Chondrocyte (in vitro differentiated cells): ENCODE measurements at regions not wholly inside any gene's neighbourhood (a gene's known extent, or its start where the extent isn't known, plus 50 kb on each side); places are given as distances from the start of the nearest gene placed in this dataset.

Experiments used
- DNase-seq: peaks from one replicate; pipeline ENCODE4 v3.0.0; 2021; ENCODE audit warnings: mixed read lengths, low spot score
- H3K27ac Mint-ChIP-seq: one replicate; pipeline ENCODE4 v1.8.0; 2021; ENCODE audit warnings: mild to moderate bottlenecking, moderate library complexity, mixed read lengths; ENCODE audit not compliant: unreplicated experiment
- H3K27me3 Mint-ChIP-seq: 2 replicates; pipeline ENCODE4 v1.8.0; 2021; ENCODE audit warnings: low read depth, mixed read lengths
- H3K36me3 Mint-ChIP-seq: 2 replicates; pipeline ENCODE4 v1.8.0; 2021; ENCODE audit warnings: low read depth, mixed read lengths
- H3K4me1 Mint-ChIP-seq: 2 replicates; pipeline ENCODE4 v1.8.0; 2021; ENCODE audit warnings: low read depth, mild to moderate bottlenecking, mixed read lengths
- H3K4me3 Mint-ChIP-seq: one replicate; pipeline ENCODE4 v1.8.0; 2021; ENCODE audit warnings: mild to moderate bottlenecking, moderate library complexity, mixed read lengths; ENCODE audit not compliant: unreplicated experiment
- H3K9me3 Mint-ChIP-seq: 2 replicates; pipeline ENCODE4 v1.8.0; 2021; ENCODE audit warnings: low read depth, mixed read lengths
- TF ChIP-seq, protein P1 (sequence below): fragments of 200-600 bp; sonication (generic); IDR thresholded peaks from 2 replicates; pipeline ENCODE4 v1.5.0; 2021; ENCODE audit warnings: antibody characterized with exemption, mild to moderate bottlenecking, moderate library complexity

DNA sequence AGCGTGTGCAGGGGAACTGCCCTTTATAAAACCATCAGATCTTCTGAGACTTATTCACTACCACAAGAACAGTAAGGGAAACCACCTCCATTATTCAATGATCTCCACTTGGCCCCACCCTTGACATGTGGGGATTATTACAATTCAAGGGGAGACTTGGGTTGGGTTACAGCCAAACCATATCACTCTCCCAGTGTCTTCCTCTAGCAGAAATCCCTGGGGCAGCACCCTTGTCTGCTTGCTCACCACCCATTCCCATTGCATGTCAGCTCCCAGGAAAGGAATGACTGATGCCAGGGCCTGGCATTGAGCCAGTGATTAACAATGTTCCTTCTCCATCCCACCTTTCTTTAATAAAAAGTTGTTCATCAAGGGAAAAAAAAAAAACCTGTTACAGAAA, 199.0 kb downstream of the IRX1 start:
- H3K4me3 Mint-ChIP-seq: no peak overlapping the region
- no peak for DNase-seq
- TF ChIP-seq, protein P1, sequence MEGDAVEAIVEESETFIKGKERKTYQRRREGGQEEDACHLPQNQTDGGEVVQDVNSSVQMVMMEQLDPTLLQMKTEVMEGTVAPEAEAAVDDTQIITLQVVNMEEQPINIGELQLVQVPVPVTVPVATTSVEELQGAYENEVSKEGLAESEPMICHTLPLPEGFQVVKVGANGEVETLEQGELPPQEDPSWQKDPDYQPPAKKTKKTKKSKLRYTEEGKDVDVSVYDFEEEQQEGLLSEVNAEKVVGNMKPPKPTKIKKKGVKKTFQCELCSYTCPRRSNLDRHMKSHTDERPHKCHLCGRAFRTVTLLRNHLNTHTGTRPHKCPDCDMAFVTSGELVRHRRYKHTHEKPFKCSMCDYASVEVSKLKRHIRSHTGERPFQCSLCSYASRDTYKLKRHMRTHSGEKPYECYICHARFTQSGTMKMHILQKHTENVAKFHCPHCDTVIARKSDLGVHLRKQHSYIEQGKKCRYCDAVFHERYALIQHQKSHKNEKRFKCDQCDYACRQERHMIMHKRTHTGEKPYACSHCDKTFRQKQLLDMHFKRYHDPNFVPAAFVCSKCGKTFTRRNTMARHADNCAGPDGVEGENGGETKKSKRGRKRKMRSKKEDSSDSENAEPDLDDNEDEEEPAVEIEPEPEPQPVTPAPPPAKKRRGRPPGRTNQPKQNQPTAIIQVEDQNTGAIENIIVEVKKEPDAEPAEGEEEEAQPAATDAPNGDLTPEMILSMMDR: no peak
- H3K9me3 Mint-ChIP-seq: peaks cover 5% of the 10 kb centered on the region
- H3K27ac Mint-ChIP-seq: no peak overlapping the region
- H3K27me3 Mint-ChIP-seq: no peaks in the 10 kb centered on the region
- H3K36me3 Mint-ChIP-seq: no peaks in the 10 kb centered on the region
- no peaks in the 10 kb centered on the region for H3K4me1 Mint-ChIP-seq

DNA sequence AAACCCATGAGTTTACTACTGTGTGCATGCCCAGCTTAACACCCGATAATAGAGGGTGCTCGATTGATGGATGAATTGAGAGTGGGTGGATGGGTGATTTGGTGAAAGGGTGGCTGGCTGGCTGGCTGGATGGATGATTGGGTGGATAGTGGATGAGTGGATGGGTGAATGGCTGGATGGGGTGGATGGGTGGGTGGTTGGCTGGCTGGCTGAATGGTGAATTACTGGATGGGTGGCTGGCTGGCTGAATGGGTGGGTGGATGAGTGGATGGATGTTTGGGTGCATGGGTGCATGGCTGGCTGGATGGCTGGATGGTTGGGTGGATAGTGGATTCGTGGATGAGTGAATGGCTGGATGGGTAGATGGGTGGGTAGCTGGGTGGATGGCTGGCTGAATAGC, 201.1 kb downstream of the IRX1 start:
- Mint-ChIP-seq H3K9me3 (peaks cover 18% of the 10 kb centered on the region), H3K4me3 (no peak overlapping the region), H3K4me1 (no peaks in the 10 kb centered on the region), H3K27ac (no peak overlapping the region), H3K27me3 (no peaks in the 10 kb centered on the region), H3K36me3 (no peaks in the 10 kb centered on the region)
- TF ChIP-seq, protein P1: no peak
- no peak for DNase-seq

DNA sequence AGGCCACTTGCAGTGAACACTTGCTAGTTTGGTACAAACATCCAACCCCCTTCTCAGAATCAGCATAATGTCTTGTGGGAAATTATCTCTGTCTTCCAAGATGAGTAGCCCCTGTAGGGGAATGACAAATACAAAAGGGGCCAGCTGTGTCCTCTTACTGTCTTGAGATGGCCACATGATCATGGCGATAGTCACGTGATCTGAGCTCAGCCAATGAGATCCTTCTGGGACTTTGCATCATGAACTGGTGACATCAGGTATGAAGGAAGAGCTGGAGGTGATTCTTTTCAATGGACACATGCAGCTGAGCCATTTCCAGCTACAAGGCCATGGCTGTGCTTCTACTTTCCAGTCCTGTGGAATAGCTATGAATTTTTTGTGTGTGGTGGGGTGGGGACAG, 206.3 kb downstream of the IRX1 start:
- Mint-ChIP-seq H3K4me3 (no peak overlapping the region), H3K27me3 (no peaks in the 10 kb centered on the region), H3K27ac (no peak overlapping the region), H3K9me3 (peaks cover 16% of the 10 kb centered on the region), H3K36me3 (no peaks in the 10 kb centered on the region), H3K4me1 (no peaks in the 10 kb centered on the region)
- no peak for DNase-seq
- TF ChIP-seq, protein P1: no peak

DNA sequence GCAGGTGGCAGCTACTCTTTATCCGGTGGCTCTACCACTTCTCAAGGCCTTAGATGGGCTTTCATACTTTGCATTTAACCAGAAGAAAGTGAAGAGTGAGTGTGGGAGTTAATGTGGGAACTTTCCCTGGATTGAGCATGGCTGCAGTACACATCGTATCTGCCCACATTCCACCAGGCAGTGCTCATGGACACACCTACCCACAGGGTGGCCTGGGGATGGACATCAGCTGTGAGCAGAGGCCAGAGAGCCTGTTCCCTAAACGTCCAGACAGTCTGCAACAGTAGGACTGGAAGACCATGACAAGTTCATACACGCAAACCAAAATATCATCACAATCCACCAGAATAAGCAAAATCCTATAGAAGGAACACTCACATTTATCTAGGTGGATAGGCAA, 213.8 kb downstream of the IRX1 start:
- no peak overlapping the region for H3K27ac Mint-ChIP-seq
- H3K9me3 Mint-ChIP-seq: peaks cover 23% of the 10 kb centered on the region
- no peak overlapping the region for H3K4me3 Mint-ChIP-seq
- TF ChIP-seq, protein P1: no peak
- no peaks in the 10 kb centered on the region for H3K4me1 Mint-ChIP-seq
- H3K36me3 Mint-ChIP-seq: no peaks in the 10 kb centered on the region
- no peaks in the 10 kb centered on the region for H3K27me3 Mint-ChIP-seq
- DNase-seq: no peak

DNA sequence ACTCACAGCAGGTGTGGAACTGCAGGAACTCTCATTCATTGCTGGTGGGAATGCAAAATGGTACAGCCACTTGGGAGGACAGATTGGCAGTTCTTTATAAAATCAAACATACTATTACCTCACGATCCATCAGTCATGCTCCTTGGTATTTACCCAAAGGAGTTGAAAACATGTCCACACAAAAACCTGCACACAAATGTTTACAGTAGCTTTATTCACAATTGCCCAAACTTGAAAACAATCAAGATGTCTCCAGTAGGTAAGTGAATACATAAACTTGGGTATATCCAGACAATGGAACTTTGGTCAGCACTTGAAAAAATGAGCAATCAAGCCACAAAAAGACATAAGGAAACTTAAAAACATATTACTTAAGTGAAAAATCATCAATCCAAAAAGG, 215.5 kb downstream of the IRX1 start:
- H3K27me3 Mint-ChIP-seq: no peaks in the 10 kb centered on the region
- H3K36me3 Mint-ChIP-seq: no peaks in the 10 kb centered on the region
- H3K9me3 Mint-ChIP-seq: peaks cover 26% of the 10 kb centered on the region
- H3K4me1 Mint-ChIP-seq: no peaks in the 10 kb centered on the region
- TF ChIP-seq, protein P1: no peak
- no peak for DNase-seq
- H3K27ac Mint-ChIP-seq: no peak overlapping the region
- H3K4me3 Mint-ChIP-seq: no peak overlapping the region
